Mammary epithelial cell (primary cell): ENCODE measurements at regions not wholly inside any gene's neighbourhood (a gene's known extent, or its start where the extent isn't known, plus 50 kb on each side); places are given as distances from the start of the nearest gene placed in this dataset.

Source experiments
- CTCF ChIP-seq, 2 donors: IDR thresholded peaks in 1 of 2; conservative IDR thresholded peaks in 1 of 2; 2 replicates each; pipeline ENCODE4 v1.5.1; 2011 to 2012; ENCODE audit warnings: inconsistent platforms in 2 of 2, low read length in 2 of 2, mild to moderate bottlenecking in 2 of 2, control low read depth in 1 of 2, low read depth in 1 of 2; ENCODE audit not compliant: insufficient read depth in 1 of 2; ENCODE audit errors: extremely low read depth in 1 of 2
- EZH2 ChIP-seq: IDR thresholded peaks from 2 replicates; pipeline ENCODE4 v1.6.1; 2012; ENCODE audit warnings: low read length, inconsistent platforms, borderline replicate concordance

- TF ChIP-seq EZH2: no peak
- TF ChIP-seq CTCF (conservative IDR thresholded peaks at IDR 0.05 in 1 of 2, IDR thresholded peaks at IDR 0.05 in 1 of 2; ENCODE audit: extremely low read depth in 1 of 2, insufficient read depth in 1 of 2, low read depth in 1 of 2, low read length in 2 of 2): no peak
These were observed 247.9 kb upstream of the NT5C1B start for GRCh38 chr2:18837240-18837639.
